Panc1 (cell line): ENCODE measurements at regions not wholly inside any gene's neighbourhood (a gene's known extent, or its start where the extent isn't known, plus 50 kb on each side); places are given as distances from the start of the nearest gene placed in this dataset.

Experiments
- ATAC-seq: fragments of 200-7000 bp; cut with Tn5 transposase; 2 replicates; pipeline ENCODE4 v1.9.1; 2020; ENCODE audit warnings: mild to moderate bottlenecking, moderate library complexity
- BruUV-seq: library from RNA; stranded (reverse); fragments of 400-500 nt; replicated peaks from 2 replicates; lab custom pipeline; 2021; lab: Mats Ljungman, UMichigan
- CTCF ChIA-PET: fragments of 300-600 bp; sonication (Branson Sonifier 250); formaldehyde crosslinking; loops from one replicate; lab custom pipeline; 2022; ENCODE audit warnings: antibody characterized with exemption; lab: Charles Lee
- POLR2A ChIA-PET: fragments of 300-600 bp; sonication (Branson Sonifier 250); formaldehyde crosslinking; loops from one replicate; lab custom pipeline; 2022; ENCODE audit warnings: antibody characterized with exemption; lab: Charles Lee
- DNase-seq: peaks from one replicate; pipeline ENCODE4 v3.0.0-alpha.2; 2010; ENCODE audit warnings: low read depth, low spot score
- H3K27ac ChIP-seq: 2 replicates; pipeline ENCODE4 v1.5.1; 2011; ENCODE audit warnings: mild to moderate bottlenecking, low read length, inconsistent platforms
- H3K27me3 ChIP-seq: fragments of 200-500 bp; sonication (Bioruptor generic); 2 replicates; pipeline ENCODE4 v1.6.0; 2014; ENCODE audit warnings: low read length, inconsistent platforms; ENCODE audit not compliant: control insufficient read depth, insufficient read depth
- H3K36me3 ChIP-seq: fragments of 200-500 bp; sonication (Bioruptor generic); 2 replicates; pipeline ENCODE4 v1.5.1; 2014; ENCODE audit warnings: inconsistent platforms, mild to moderate bottlenecking, low read length, moderate library complexity; ENCODE audit not compliant: control insufficient read depth, insufficient read depth
- H3K4me1 ChIP-seq: 2 replicates; pipeline ENCODE4 v1.5.1; 2011; ENCODE audit warnings: inconsistent platforms, mild to moderate bottlenecking, low read length, moderate library complexity; ENCODE audit not compliant: control insufficient read depth, insufficient read depth
- H3K4me3 ChIP-seq, 2 experiments: 2 replicates each; pipeline ENCODE4 v1.5.1; 2011 to 2012; ENCODE audit warnings: low read depth in 2 of 2, low read length in 2 of 2, mild to moderate bottlenecking in 2 of 2, inconsistent platforms in 1 of 2, moderate library complexity in 1 of 2
- H3K9me3 ChIP-seq: fragments of 200-500 bp; sonication (Bioruptor generic); 2 replicates; pipeline ENCODE4 v1.5.1; 2014; ENCODE audit warnings: low read depth, mild to moderate bottlenecking, inconsistent platforms, low read length, moderate library complexity; ENCODE audit not compliant: control insufficient read depth, insufficient read depth
- POLR2AphosphoS5 ChIP-seq: IDR thresholded peaks from 2 replicates; pipeline ENCODE4 v1.6.1; 2012; ENCODE audit warnings: mild to moderate bottlenecking, low read depth, low read length, moderate library complexity
- SIN3A ChIP-seq: IDR thresholded peaks from 2 replicates; pipeline ENCODE4 v1.6.1; 2012; ENCODE audit warnings: low read depth, mild to moderate bottlenecking, low read length, moderate library complexity, borderline replicate concordance; ENCODE audit not compliant: insufficient read depth
- TCF7L2 ChIP-seq: IDR thresholded peaks from 2 replicates; pipeline ENCODE4 v1.6.1; 2011; ENCODE audit warnings: mild to moderate bottlenecking, low read depth, low read length, inconsistent platforms
- in situ Hi-C: cut with HindIII; loops from 2 replicates; pipeline ENCODE4 v1.10.0; 2016; ENCODE audit warnings: low sequenced_read_pairs, low pct_unique_long_range_greater_than_20kb
- intact Hi-C: fragments of 100-400 bp; cut with micrococcal nuclease; formaldehyde crosslinking; loops from one replicate; pipeline ENCODE4 v1.10.0; 2022; ENCODE audit not compliant: unreplicated experiment
- TF ChIP-seq, protein P1 (sequence below): fragments of 450-650 bp; IDR thresholded peaks from 2 replicates; pipeline ENCODE4 v1.5.1; 2017; ENCODE audit warnings: mild to moderate bottlenecking
- TF ChIP-seq, protein P2 (sequence below), 2 experiments: IDR thresholded peaks; 2 replicates each; pipeline ENCODE4 v1.6.1; 2011 to 2012; ENCODE audit warnings: low read depth in 2 of 2, control low read depth in 1 of 2, low read length in 1 of 2, mild to moderate bottlenecking in 1 of 2, moderate library complexity in 1 of 2; ENCODE audit not compliant: insufficient read depth in 1 of 2

DNA sequence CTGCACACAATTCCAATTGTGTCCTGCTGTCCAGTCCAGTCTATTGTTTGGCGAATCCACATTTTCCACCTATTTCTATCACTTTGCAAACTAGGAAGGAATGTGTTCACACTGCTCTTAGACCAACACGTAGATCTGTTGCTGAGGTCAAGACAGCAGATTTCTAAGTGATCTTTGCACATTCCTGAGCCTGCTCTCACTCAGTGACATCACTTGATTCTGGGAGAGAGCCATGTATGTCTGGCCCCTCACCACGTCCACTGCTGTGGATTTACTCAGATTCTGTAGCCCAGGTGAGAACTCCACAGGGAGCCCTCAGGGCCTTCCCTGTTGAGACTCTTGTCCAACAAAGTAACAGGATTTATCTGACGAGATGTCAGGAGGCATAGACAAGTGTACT lies 317.2 kb downstream of the TSN start:
- in situ Hi-C loops (no loop called here), intact Hi-C loops (no loop called here)
- Histone ChIP-seq H3K4me1 (no peaks in the 10 kb centered on the region), H3K27ac (no peak overlapping the region), H3K36me3 (no peaks in the 10 kb centered on the region), H3K9me3 (no peaks in the 10 kb centered on the region), H3K4me3 (no peak overlapping the region), H3K27me3 (no peaks in the 10 kb centered on the region)
- no peak for DNase-seq
- ATAC-seq = no peak
- TF ChIP-seq POLR2AphosphoS5 (no peak), SIN3A (no peak), TCF7L2 (no peak)
- TF ChIP-seq, protein P1, sequence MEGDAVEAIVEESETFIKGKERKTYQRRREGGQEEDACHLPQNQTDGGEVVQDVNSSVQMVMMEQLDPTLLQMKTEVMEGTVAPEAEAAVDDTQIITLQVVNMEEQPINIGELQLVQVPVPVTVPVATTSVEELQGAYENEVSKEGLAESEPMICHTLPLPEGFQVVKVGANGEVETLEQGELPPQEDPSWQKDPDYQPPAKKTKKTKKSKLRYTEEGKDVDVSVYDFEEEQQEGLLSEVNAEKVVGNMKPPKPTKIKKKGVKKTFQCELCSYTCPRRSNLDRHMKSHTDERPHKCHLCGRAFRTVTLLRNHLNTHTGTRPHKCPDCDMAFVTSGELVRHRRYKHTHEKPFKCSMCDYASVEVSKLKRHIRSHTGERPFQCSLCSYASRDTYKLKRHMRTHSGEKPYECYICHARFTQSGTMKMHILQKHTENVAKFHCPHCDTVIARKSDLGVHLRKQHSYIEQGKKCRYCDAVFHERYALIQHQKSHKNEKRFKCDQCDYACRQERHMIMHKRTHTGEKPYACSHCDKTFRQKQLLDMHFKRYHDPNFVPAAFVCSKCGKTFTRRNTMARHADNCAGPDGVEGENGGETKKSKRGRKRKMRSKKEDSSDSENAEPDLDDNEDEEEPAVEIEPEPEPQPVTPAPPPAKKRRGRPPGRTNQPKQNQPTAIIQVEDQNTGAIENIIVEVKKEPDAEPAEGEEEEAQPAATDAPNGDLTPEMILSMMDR = no peak
- TF ChIP-seq, protein P2, sequence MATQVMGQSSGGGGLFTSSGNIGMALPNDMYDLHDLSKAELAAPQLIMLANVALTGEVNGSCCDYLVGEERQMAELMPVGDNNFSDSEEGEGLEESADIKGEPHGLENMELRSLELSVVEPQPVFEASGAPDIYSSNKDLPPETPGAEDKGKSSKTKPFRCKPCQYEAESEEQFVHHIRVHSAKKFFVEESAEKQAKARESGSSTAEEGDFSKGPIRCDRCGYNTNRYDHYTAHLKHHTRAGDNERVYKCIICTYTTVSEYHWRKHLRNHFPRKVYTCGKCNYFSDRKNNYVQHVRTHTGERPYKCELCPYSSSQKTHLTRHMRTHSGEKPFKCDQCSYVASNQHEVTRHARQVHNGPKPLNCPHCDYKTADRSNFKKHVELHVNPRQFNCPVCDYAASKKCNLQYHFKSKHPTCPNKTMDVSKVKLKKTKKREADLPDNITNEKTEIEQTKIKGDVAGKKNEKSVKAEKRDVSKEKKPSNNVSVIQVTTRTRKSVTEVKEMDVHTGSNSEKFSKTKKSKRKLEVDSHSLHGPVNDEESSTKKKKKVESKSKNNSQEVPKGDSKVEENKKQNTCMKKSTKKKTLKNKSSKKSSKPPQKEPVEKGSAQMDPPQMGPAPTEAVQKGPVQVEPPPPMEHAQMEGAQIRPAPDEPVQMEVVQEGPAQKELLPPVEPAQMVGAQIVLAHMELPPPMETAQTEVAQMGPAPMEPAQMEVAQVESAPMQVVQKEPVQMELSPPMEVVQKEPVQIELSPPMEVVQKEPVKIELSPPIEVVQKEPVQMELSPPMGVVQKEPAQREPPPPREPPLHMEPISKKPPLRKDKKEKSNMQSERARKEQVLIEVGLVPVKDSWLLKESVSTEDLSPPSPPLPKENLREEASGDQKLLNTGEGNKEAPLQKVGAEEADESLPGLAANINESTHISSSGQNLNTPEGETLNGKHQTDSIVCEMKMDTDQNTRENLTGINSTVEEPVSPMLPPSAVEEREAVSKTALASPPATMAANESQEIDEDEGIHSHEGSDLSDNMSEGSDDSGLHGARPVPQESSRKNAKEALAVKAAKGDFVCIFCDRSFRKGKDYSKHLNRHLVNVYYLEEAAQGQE (IDR thresholded peaks at IDR 0.05; ENCODE audit: insufficient read depth in 1 of 2, low read depth in 2 of 2, low read length in 1 of 2) = no peak
- no TSS peak for BruUV-seq
- ChIA-PET CTCF (no interaction called here), POLR2A (no interaction called here)

DNA sequence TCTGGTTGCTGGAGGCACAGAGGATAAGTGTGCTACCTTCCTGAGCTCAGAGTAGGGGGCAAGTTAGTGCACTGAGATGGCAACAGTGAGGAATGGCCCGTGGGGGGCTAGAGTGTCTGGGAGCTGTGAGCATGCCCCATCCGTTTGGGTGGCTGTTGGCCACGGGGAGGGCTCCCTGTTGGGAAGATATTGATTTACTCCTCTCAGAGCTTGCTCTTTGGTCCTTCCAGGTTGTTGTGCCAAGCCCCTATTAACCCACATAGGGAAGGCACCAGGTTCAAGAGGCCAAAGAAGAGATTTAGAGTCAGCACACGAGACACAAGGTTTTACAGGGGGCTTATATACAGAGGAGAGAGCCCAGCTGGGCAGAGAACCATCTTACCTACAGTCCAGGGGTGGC lies 318.8 kb downstream of the TSN start:
- CTCF ChIA-PET = no interaction called here
- DNase-seq (no peak), ATAC-seq (no peak)
- intact Hi-C loops = no loop called here
- H3K4me1 ChIP-seq = no peaks in the 10 kb centered on the region
- POLR2A ChIA-PET = interaction anchor here (0.5 kb wide), 1 partner anchor 1878 kb away, joined by 7 read pairs; no protein-coding TSS in a partner anchor
- TF ChIP-seq, protein P2 (IDR thresholded peaks at IDR 0.05; ENCODE audit: insufficient read depth in 1 of 2, low read depth in 2 of 2, low read length in 1 of 2) = no peak
- TF ChIP-seq SIN3A (no peak), TCF7L2 (no peak), POLR2AphosphoS5 (no peak)
- TF ChIP-seq, protein P1 = no peak
- in situ Hi-C loops = no loop called here
- no peak overlapping the region for H3K4me3 ChIP-seq
- no peaks in the 10 kb centered on the region for H3K9me3 ChIP-seq
- no peaks in the 10 kb centered on the region for H3K36me3 ChIP-seq
- no peaks in the 10 kb centered on the region for H3K27me3 ChIP-seq
- no peak overlapping the region for H3K27ac ChIP-seq
- BruUV-seq = no TSS peak
